Activated B cell treated with CpG ODN at 0.5 μM for 24 hours (primary cell): ENCODE measurements at regions not wholly inside any gene's neighbourhood (a gene's known extent, or its start where the extent isn't known, plus 50 kb on each side); places are given as distances from the start of the nearest gene placed in this dataset.
"Not testable (repeated sequence)": the region's sequence is repeated elsewhere in the genome, so short reads cannot be mapped to it uniquely, and the experiment has no call there.

ENCODE experiments used
- ATAC-seq: fragments of 200-7000 bp; cut with Tn5 transposase; one replicate; pipeline ENCODE4 v1.10.0; 2021; ENCODE audit warnings: low read depth, mild to moderate bottlenecking, moderate library complexity
- CTCF ChIA-PET: fragments of 350-600 bp; sonication (Branson Sonifier 250); formaldehyde crosslinking; loops from one replicate; lab custom pipeline; 2021; ENCODE audit warnings: antibody characterized with exemption; lab: Charles Lee
- POLR2A ChIA-PET: fragments of 350-600 bp; sonication (Branson Sonifier 250); formaldehyde crosslinking; loops from one replicate; lab custom pipeline; 2021; ENCODE audit warnings: antibody characterized with exemption; lab: Charles Lee
- DNase-seq: peaks from one replicate; pipeline ENCODE4 v3.0.0; 2022
- H3K27ac Mint-ChIP-seq: one replicate; pipeline ENCODE4 v1.8.0; 2020; ENCODE audit warnings: mixed read lengths
- H3K27me3 Mint-ChIP-seq: one replicate; pipeline ENCODE4 v1.8.0; 2021; ENCODE audit warnings: mixed read lengths
- H3K36me3 Mint-ChIP-seq: one replicate; pipeline ENCODE4 v1.8.0; 2021; ENCODE audit warnings: low read depth, mixed read lengths
- H3K4me1 Mint-ChIP-seq: one replicate; pipeline ENCODE4 v1.8.0; 2021; ENCODE audit warnings: mixed read lengths
- H3K4me3 Mint-ChIP-seq: one replicate; pipeline ENCODE4 v1.8.0; 2020; ENCODE audit warnings: mild to moderate bottlenecking, mixed read lengths
- H3K9me3 Mint-ChIP-seq: one replicate; pipeline ENCODE4 v1.8.0; 2020; ENCODE audit warnings: mixed read lengths
- CTCF ChIP-seq: fragments of 200-600 bp; IDR thresholded peaks from one replicate; pipeline ENCODE4 v1.8.0; 2022; ENCODE audit warnings: antibody characterized with exemption, mild to moderate bottlenecking
- intact Hi-C: fragments of 100-400 bp; cut with micrococcal nuclease; formaldehyde crosslinking; loops from one replicate; pipeline ENCODE4 v1.15.1; 2024

- H3K4me3 Mint-ChIP-seq = no peak overlapping the region
- no peaks in the 10 kb centered on the region for H3K4me1 Mint-ChIP-seq
- no peak overlapping the region for H3K27ac Mint-ChIP-seq
- DNase-seq = no peak
- H3K27me3 Mint-ChIP-seq = no peaks in the 10 kb centered on the region
- peaks cover 7% of the 10 kb centered on the region for H3K9me3 Mint-ChIP-seq
- intact Hi-C loops = no loop called here
- no peaks in the 10 kb centered on the region for H3K36me3 Mint-ChIP-seq
- TF ChIP-seq CTCF = no peak
- ChIA-PET CTCF (no interaction called here), POLR2A (no interaction called here)
- no peak for ATAC-seq
Measured at GRCh38 chr7:68833422-68833821, 764.9 kb upstream of the AUTS2 start.

DNA sequence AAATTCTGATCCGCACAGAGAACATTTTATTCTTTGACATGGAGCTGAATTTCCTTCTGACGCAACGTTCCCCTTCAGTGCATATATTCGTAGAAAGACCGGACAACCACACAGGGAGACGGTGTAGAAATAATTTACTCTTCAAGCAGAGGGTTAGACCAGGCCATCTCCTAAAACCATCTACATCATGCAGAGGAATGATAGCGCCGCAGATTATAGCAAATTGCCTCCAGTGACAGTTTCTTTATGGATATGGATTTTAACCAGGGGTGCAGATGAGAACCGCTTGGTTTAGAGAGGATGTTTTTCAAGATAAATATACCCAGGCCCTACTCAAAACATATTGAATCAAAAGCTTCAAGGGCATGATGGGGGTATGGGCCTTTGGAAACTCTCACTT is 759.3 kb upstream of the AUTS2 start:
- no peaks in the 10 kb centered on the region for H3K9me3 Mint-ChIP-seq
- intact Hi-C loops = no loop called here
- ChIA-PET CTCF (no interaction called here), POLR2A (no interaction called here)
- no peak for ATAC-seq
- no peak for DNase-seq
- H3K36me3 Mint-ChIP-seq = no peaks in the 10 kb centered on the region
- H3K27me3 Mint-ChIP-seq = no peaks in the 10 kb centered on the region
- H3K4me1 Mint-ChIP-seq = no peaks in the 10 kb centered on the region
- no peak for TF ChIP-seq CTCF
- H3K4me3 Mint-ChIP-seq = no peak overlapping the region
- no peak overlapping the region for H3K27ac Mint-ChIP-seq

DNA sequence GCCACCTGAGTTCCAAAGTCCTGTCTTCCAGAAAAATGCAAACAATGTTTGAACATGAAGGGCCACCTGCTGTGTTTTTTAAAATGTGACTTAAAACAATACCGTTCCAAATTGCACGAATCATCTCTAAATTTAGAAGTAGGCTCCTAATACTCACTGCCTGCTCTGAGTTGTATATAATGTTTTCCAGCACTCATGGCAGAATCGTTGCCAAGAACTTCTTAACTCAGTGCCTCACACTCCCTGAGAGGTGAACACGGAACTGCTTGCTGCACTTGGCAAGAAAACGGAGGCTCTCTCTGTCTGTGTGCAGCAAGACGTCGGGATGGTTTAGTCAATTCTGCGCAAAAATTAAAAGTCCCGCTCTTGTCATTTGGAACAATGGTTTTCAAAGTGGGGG is 757.3 kb upstream of the AUTS2 start:
- CTCF ChIA-PET = no interaction called here
- DNase-seq (no peak), ATAC-seq (no peak)
- TF ChIP-seq CTCF = no peak
- intact Hi-C loops = no loop called here
- Mint-ChIP-seq H3K27ac (no peak overlapping the region), H3K9me3 (peaks cover 4% of the 10 kb centered on the region), H3K4me1 (no peaks in the 10 kb centered on the region), H3K27me3 (no peaks in the 10 kb centered on the region), H3K36me3 (no peaks in the 10 kb centered on the region), H3K4me3 (no peak overlapping the region)
- POLR2A ChIA-PET = no interaction called here

- H3K4me3 Mint-ChIP-seq, H3K36me3 Mint-ChIP-seq, H3K9me3 Mint-ChIP-seq, intact Hi-C loops, POLR2A ChIA-PET, CTCF ChIA-PET, ATAC-seq, DNase-seq, H3K4me1 Mint-ChIP-seq, H3K27me3 Mint-ChIP-seq, H3K27ac Mint-ChIP-seq: not testable (repeated sequence)
Measured at GRCh38 chr7:68843985-68844384, 754.3 kb upstream of the AUTS2 start.

DNA sequence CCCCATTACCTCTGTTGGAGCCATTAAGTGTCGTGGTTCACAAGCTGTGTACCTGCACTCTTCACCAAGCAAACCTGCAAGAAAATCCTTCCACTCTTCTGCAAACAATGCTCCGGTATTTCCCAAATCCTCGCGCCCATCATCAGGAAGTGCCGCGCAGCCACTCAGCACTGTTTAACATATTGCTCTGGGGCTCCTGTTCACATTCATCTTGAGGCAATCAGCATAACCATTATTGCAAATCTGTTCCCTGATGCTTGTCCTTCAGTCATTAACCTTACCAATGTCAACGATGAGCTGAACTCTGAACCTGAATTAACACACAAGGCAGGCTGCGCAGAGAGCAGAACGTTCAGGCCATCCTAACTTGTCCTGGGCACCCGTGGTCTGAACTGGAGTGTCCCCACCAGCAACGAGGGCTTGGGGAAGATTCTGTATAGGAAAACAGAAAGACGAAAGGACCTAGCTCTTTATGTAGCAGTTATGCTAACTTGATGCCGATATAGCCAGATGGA is 751.4 kb upstream of the AUTS2 start:
- Mint-ChIP-seq H3K27ac (no peak overlapping the region), H3K36me3 (no peaks in the 10 kb centered on the region), H3K27me3 (no peaks in the 10 kb centered on the region), H3K9me3 (peaks cover 6% of the 10 kb centered on the region), H3K4me1 (no peaks in the 10 kb centered on the region), H3K4me3 (no peak overlapping the region)
- intact Hi-C loops = no loop called here
- DNase-seq (no peak), ATAC-seq (no peak)
- CTCF ChIA-PET = no interaction called here
- TF ChIP-seq CTCF = no peak
- POLR2A ChIA-PET = no interaction called here

- H3K27me3 Mint-ChIP-seq = no peaks in the 10 kb centered on the region
- no peaks in the 10 kb centered on the region for H3K4me1 Mint-ChIP-seq
- intact Hi-C loops = no loop called here
- no peak for ATAC-seq
- H3K4me3 Mint-ChIP-seq = no peak overlapping the region
- DNase-seq = no peak
- no peak overlapping the region for H3K27ac Mint-ChIP-seq
- no peak for TF ChIP-seq CTCF
- H3K9me3 Mint-ChIP-seq = peaks cover 5% of the 10 kb centered on the region
- no peaks in the 10 kb centered on the region for H3K36me3 Mint-ChIP-seq
- ChIA-PET CTCF (no interaction called here), POLR2A (no interaction called here)
Measured at GRCh38 chr7:68853254-68853653, 745.0 kb upstream of the AUTS2 start.
